Right lobe of liver (tissue), 6 donors: ENCODE measurements at regions not wholly inside any gene's neighbourhood (a gene's known extent, or its start where the extent isn't known, plus 50 kb on each side); places are given as distances from the start of the nearest gene placed in this dataset.

Experiments
- ATAC-seq, 4 donors: fragments of 200-7000 bp; cut with Tn5 transposase; one replicate each; pipeline ENCODE4 v1.9.1; 2020; ENCODE audit warnings: mild to moderate bottlenecking in 4 of 4, moderate library complexity in 4 of 4
- DNase-seq, 3 donors: peaks; one replicate each; pipeline ENCODE4 v3.0.0-alpha.2; 2020
- H3K27ac ChIP-seq, 3 donors: fragments of 200-600 bp; one replicate each; pipeline ENCODE4 v1.8.0; 2022
- H3K27me3 ChIP-seq, 2 donors: fragments of 200-600 bp; one replicate each; pipeline ENCODE4 v1.8.0; 2022
- H3K36me3 ChIP-seq, 4 donors: fragments of 200-600 bp; sonication (generic) in 1 of 4; one replicate each; pipeline versions ENCODE4 v1.5.1 to v1.8.0; 2017 to 2022; ENCODE audit warnings: control low read depth in 1 of 4
- H3K4me1 ChIP-seq, 4 donors: fragments of 200-600 bp; sonication (generic) in 1 of 4; one replicate each; pipeline versions ENCODE4 v1.5.1 to v1.8.0; 2017 to 2022; ENCODE audit warnings: control low read depth in 1 of 4
- H3K4me3 ChIP-seq, 3 donors: fragments of 200-600 bp; one replicate each; pipeline ENCODE4 v1.8.0; 2022
- H3K9me3 ChIP-seq, 4 donors: fragments of 200-600 bp; sonication (generic) in 1 of 4; one replicate each; pipeline versions ENCODE4 v1.5.1 to v1.8.0; 2017 to 2022; ENCODE audit warnings: control low read depth in 1 of 4
- CTCF ChIP-seq, 4 donors: fragments of 200-600 bp in 3 of 4; fragments of 450-650 bp in 1 of 4; IDR thresholded peaks; one replicate each; pipeline versions ENCODE4 v1.5.1 to v1.8.0; 2016 to 2022; ENCODE audit warnings: antibody characterized with exemption in 4 of 4, mild to moderate bottlenecking in 2 of 4
- POLR2A ChIP-seq: fragments of 450-650 bp; IDR thresholded peaks from one replicate; pipeline ENCODE4 v1.6.1; 2017; ENCODE audit warnings: antibody characterized with exemption, mild to moderate bottlenecking
- WGBS: methylation state at CpG from one replicate; pipeline ENCODE4 v1.1.6; 2018; ENCODE audit warnings: low coverage, low lambda C conversion rate; ENCODE audit not compliant: insufficient coverage; ENCODE audit errors: missing lambda C conversion rate; 5-methylcytosine and 5-hydroxymethylcytosine counted together
- intact Hi-C, 2 donors: fragments of 100-400 bp; cut with DNase I; formaldehyde crosslinking; loops; one replicate each; pipeline versions ENCODE4 v1.11.2 to v1.14.1; 2022
- donor health status: DM: no; HTN: yes; CAD: no.
- donor health status: DM: no; HTN: no; CAD: no.
- donor health status: DM: no; HTN: no; CAD: no.
- donor health status: DM: no; HTN: yes; CAD: no.
- donor health status: DM: no; HTN: yes; CAD: no.

GRCh38 chr3:107431246-107432012, 54.2 kb downstream of the CCDC54 start:
- DNase-seq (peak; percentile 69 to 83 (median 81)), ATAC-seq (peak; percentile 73 to 77 (median 74))
- Histone ChIP-seq H3K27ac (peak overlapping the region; percentile 88 to 93 (median 90)), H3K27me3 (no peaks in the 10 kb centered on the region), H3K9me3 (no peaks in the 10 kb centered on the region), H3K4me3 (peak overlapping the region; percentile 59 to 77 (median 67)), H3K4me1 (peaks cover 0 to 4% (median 0%) of the 10 kb centered on the region in 4 donors), H3K36me3 (no peaks in the 10 kb centered on the region)
- intact Hi-C loops = no loop called here
- TF ChIP-seq CTCF (IDR thresholded peaks at IDR 0.05) = no peak
- peak; percentile 80 for TF ChIP-seq POLR2A
- 0% methylated on average over 1 of the region's 83 CpGs for WGBS

GRCh38 chr3:107432013-107432515, 54.8 kb downstream of the CCDC54 start:
- peak overlapping the region; percentile 88 to 93 (median 90) for H3K27ac ChIP-seq
- WGBS = 7% methylated on average over 20 of the region's 20 CpGs
- peak overlapping the region; percentile 59 to 77 (median 67) for H3K4me3 ChIP-seq
- H3K27me3 ChIP-seq = no peaks in the 10 kb centered on the region
- TF ChIP-seq POLR2A (no peak), CTCF (IDR thresholded peaks at IDR 0.05) (peak in 1 of 4 donors; percentile 8)
- intact Hi-C loops = no loop called here
- H3K36me3 ChIP-seq = no peaks in the 10 kb centered on the region
- peaks cover 0 to 4% (median 0%) of the 10 kb centered on the region in 4 donors for H3K4me1 ChIP-seq
- DNase-seq (peak in 1 of 3 donors; percentile 25), ATAC-seq (peak in 1 of 4 donors; percentile 28)
- no peaks in the 10 kb centered on the region for H3K9me3 ChIP-seq

GRCh38 chr3:107432646-107433045, 55.4 kb downstream of the CCDC54 start:
- ATAC-seq (no peak), DNase-seq (no peak)
- H3K27me3 ChIP-seq = no peaks in the 10 kb centered on the region
- H3K27ac ChIP-seq = no peak overlapping the region
- WGBS = 79% methylated on average over 8 of the region's 8 CpGs
- no peaks in the 10 kb centered on the region for H3K36me3 ChIP-seq
- H3K9me3 ChIP-seq = no peaks in the 10 kb centered on the region
- TF ChIP-seq CTCF (IDR thresholded peaks at IDR 0.05) (no peak), POLR2A (no peak)
- H3K4me1 ChIP-seq = peaks cover 0 to 4% (median 0%) of the 10 kb centered on the region in 4 donors
- H3K4me3 ChIP-seq = peak overlapping the region in 1 of 3 donors; percentile 59
- intact Hi-C loops = no loop called here

GRCh38 chr3:107436029-107436428, 58.8 kb downstream of the CCDC54 start:
- intact Hi-C loops = no loop called here
- DNase-seq (no peak), ATAC-seq (no peak)
- TF ChIP-seq POLR2A (no peak), CTCF (IDR thresholded peaks at IDR 0.05) (no peak)
- Histone ChIP-seq H3K27ac (no peak overlapping the region), H3K4me3 (no peak overlapping the region), H3K4me1 (no peaks in the 10 kb centered on the region), H3K9me3 (no peaks in the 10 kb centered on the region), H3K36me3 (no peaks in the 10 kb centered on the region), H3K27me3 (no peaks in the 10 kb centered on the region)
